Activated CD8-positive, alpha-beta memory T cell treated with anti-CD3 and anti-CD28 coated beads for 36 hours (primary cell): ENCODE measurements at regions not wholly inside any gene's neighbourhood (a gene's known extent, or its start where the extent isn't known, plus 50 kb on each side); places are given as distances from the start of the nearest gene placed in this dataset.

ENCODE experiments used
- CTCF ChIA-PET: fragments of 350-600 bp; sonication (Branson Sonifier 250); formaldehyde crosslinking; loops from one replicate; lab custom pipeline; 2021; ENCODE audit warnings: antibody characterized with exemption; lab: Charles Lee
- POLR2A ChIA-PET: fragments of 350-600 bp; sonication (Branson Sonifier 250); formaldehyde crosslinking; loops from one replicate; lab custom pipeline; 2021; ENCODE audit warnings: antibody characterized with exemption; lab: Charles Lee

- ChIA-PET CTCF (no interaction called here), POLR2A (no interaction called here)
Observed at GRCh38 chr3:83948771-83949170, 1010.0 kb upstream of the CADM2 start.

GRCh38 chr3:83953417-83954089, 1005.2 kb upstream of the CADM2 start:
- CTCF ChIA-PET: no interaction called here
- POLR2A ChIA-PET: no interaction called here

- ChIA-PET POLR2A (no interaction called here), CTCF (no interaction called here)
Observed at GRCh38 chr3:83956431-83956830, 1002.4 kb upstream of the CADM2 start.

GRCh38 chr3:83968356-83968755, 990.4 kb upstream of the CADM2 start:
- ChIA-PET POLR2A (no interaction called here), CTCF (interaction anchor here (0.6 kb wide), 1 partner anchor 35 kb away, joined by 3 read pairs; no protein-coding TSS in a partner anchor)

- ChIA-PET POLR2A (no interaction called here), CTCF (no interaction called here)
Observed at GRCh38 chr3:83971666-83972065, 987.1 kb upstream of the CADM2 start.

- POLR2A ChIA-PET: no interaction called here
- CTCF ChIA-PET: no interaction called here
Observed at GRCh38 chr3:84008623-84009022, 950.2 kb upstream of the CADM2 start.

- ChIA-PET CTCF (no interaction called here), POLR2A (no interaction called here)
Observed at GRCh38 chr3:84023842-84024241, 934.9 kb upstream of the CADM2 start.

GRCh38 chr3:84039099-84039498, 919.7 kb upstream of the CADM2 start:
- CTCF ChIA-PET: no interaction called here

GRCh38 chr3:84042399-84043106, 916.2 kb upstream of the CADM2 start:
- ChIA-PET CTCF (no interaction called here), POLR2A (no interaction called here)

More at GRCh38 chr3:84039099-84039498, 919.7 kb upstream of the CADM2 start:
- POLR2A ChIA-PET: no interaction called here

- ChIA-PET CTCF (no interaction called here), POLR2A (no interaction called here)
Observed at GRCh38 chr3:84066915-84067314, 891.9 kb upstream of the CADM2 start.

GRCh38 chr3:84073664-84074063, 885.1 kb upstream of the CADM2 start:
- ChIA-PET CTCF (no interaction called here), POLR2A (no interaction called here)

GRCh38 chr3:84074767-84075166, 884.0 kb upstream of the CADM2 start:
- ChIA-PET POLR2A (no interaction called here), CTCF (no interaction called here)

- POLR2A ChIA-PET: no interaction called here
- CTCF ChIA-PET: no interaction called here
Observed at GRCh38 chr3:84077479-84077878, 881.3 kb upstream of the CADM2 start.

GRCh38 chr3:84082726-84083125, 876.1 kb upstream of the CADM2 start:
- CTCF ChIA-PET: no interaction called here
- POLR2A ChIA-PET: no interaction called here

GRCh38 chr3:84092907-84093306, 865.9 kb upstream of the CADM2 start:
- POLR2A ChIA-PET: no interaction called here
- CTCF ChIA-PET: no interaction called here

GRCh38 chr3:84096188-84096587, 862.6 kb upstream of the CADM2 start:
- POLR2A ChIA-PET: no interaction called here
- CTCF ChIA-PET: no interaction called here

GRCh38 chr3:84100861-84101260, 857.9 kb upstream of the CADM2 start:
- CTCF ChIA-PET: no interaction called here
- POLR2A ChIA-PET: no interaction called here

GRCh38 chr3:84108442-84108971, 850.3 kb upstream of the CADM2 start:
- CTCF ChIA-PET: no interaction called here
- POLR2A ChIA-PET: no interaction called here

- ChIA-PET CTCF (no interaction called here), POLR2A (no interaction called here)
Observed at GRCh38 chr3:84109911-84110310, 848.9 kb upstream of the CADM2 start.

- CTCF ChIA-PET: no interaction called here
- POLR2A ChIA-PET: no interaction called here
Observed at GRCh38 chr3:84110787-84111186, 848.0 kb upstream of the CADM2 start.

GRCh38 chr3:84125201-84125721, 833.5 kb upstream of the CADM2 start:
- POLR2A ChIA-PET: no interaction called here
- CTCF ChIA-PET: no interaction called here
